HG03558 (cell line): ENCODE measurements at regions not wholly inside any gene's neighbourhood (a gene's known extent, or its start where the extent isn't known, plus 50 kb on each side); places are given as distances from the start of the nearest gene placed in this dataset.
"Not testable (repeated sequence)": the region's sequence is repeated elsewhere in the genome, so short reads cannot be mapped to it uniquely, and the experiment has no call there.

Source experiments
- ATAC-seq: cut with Tn5 transposase; IDR thresholded peaks from one replicate; pipeline ENCODE4 v1.9.1; 2021; ENCODE audit warnings: moderate number of reproducible peaks; ENCODE audit not compliant: unreplicated experiment; ENCODE audit errors: extremely low read depth

DNA sequence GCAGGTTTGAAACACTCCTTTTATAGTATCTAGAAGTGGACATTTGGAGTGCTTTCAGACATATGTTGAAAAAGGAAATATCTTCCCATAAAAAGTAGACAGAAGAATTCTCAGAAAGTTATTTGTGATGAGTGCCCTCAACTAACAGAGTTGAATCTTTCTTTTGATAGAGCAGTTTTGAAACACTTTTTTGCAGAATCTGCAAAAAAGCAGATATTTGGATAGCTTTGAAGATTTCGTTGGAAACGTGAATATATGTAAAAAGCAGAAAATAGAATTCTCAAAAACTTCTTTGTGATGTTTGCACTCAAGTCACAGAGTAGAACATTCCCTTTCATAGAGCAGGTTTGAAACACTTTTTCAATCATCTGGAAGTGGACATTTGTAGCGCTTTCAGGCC is 676.4 kb upstream of the ZNF337 start:
- ATAC-seq = not testable (repeated sequence)

- no peak for ATAC-seq
Observed at GRCh38 chr20:26354511-26354910, 657.9 kb upstream of the ZNF337 start.

DNA sequence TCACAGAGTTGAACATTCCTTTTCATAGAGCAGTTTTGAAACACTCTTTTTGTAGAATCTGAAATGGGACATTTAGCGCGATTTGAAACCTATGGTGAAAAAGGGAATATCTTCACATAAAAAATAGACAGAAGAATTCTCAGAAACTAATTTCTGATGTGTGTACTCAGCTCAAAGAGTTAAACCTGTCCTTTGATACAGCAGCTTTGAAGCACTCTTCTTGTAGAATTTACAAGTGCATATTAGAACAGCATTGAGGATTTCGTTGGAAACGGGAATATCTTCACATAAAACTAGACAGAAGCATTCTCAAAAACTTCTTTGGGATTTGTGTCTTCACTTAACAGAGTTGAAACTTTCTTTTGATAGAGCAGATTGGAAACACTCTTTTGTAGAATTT is 650.7 kb upstream of the ZNF337 start:
- ATAC-seq = no peak

GRCh38 chr20:26340460-26341065 is 643.9 kb upstream of the ZNF337 start:
- ATAC-seq = not testable (repeated sequence)

DNA sequence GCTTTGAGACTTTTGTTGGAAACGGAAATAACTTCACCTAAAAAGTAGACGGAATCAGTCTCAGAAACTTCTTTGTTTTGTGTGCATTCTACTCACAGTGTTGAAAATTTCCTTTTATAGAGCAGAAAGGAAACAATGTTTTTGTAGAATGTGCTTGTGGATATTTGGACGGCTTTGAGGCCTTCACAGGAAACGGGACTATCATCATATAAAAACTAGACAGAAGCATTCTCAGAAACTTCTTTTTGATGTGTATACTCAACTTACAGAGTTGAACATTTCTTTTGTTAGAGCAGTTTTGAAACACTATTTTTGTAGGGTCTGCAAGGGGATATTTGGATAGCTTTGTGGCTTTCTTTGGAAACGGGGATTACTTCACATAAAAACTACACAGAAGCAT is 627.5 kb upstream of the ZNF337 start:
- no peak for ATAC-seq

DNA sequence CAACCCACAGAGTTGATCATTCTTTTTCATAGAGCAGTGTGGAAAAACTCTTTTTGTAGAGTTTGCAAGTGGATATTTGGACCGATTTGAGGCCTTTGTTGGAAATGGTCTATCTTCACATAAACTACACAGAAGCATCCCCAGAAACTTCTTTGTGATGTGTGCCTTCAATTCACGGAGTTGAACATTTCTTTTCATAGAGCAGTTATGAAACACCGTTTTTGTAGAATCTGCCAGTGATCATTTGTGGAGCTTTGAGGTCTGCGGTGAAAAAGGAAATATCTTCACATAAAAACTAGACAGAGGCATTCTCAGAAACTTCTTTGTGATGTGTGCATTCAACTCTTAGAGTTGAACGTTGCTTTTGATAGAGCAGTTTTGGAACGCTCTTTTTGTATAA is 618.4 kb upstream of the ZNF337 start:
- ATAC-seq = no peak

GRCh38 chr20:26309720-26310119 is 613.1 kb upstream of the ZNF337 start:
- ATAC-seq = not testable (repeated sequence)

DNA sequence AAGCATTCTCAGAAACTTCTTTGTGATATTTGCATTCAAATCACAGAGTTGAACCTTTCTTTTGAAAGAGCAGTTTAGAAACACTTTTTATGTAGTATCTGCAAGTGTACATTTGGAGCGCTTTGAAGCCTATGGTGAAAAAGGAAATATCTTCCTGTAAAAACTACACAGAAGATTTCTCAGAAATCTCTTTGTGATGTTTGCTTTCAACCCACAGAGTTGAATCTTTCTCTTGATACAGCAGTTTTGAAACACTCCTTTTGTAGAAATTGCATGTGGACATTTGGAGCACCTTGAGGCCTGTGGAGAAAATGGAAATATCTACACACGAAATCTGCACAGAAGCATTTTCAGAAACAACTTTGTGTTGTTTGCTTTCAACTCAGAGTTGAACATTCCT is 612.3 kb upstream of the ZNF337 start:
- ATAC-seq = no peak

GRCh38 chr20:26295006-26295405 is 598.4 kb upstream of the ZNF337 start:
- no peak for ATAC-seq

GRCh38 chr20:26288379-26289061 is 591.9 kb upstream of the ZNF337 start:
- ATAC-seq = not testable (repeated sequence)

- no peak for ATAC-seq
Observed at GRCh38 chr20:26279238-26279637, 582.6 kb upstream of the ZNF337 start.

DNA sequence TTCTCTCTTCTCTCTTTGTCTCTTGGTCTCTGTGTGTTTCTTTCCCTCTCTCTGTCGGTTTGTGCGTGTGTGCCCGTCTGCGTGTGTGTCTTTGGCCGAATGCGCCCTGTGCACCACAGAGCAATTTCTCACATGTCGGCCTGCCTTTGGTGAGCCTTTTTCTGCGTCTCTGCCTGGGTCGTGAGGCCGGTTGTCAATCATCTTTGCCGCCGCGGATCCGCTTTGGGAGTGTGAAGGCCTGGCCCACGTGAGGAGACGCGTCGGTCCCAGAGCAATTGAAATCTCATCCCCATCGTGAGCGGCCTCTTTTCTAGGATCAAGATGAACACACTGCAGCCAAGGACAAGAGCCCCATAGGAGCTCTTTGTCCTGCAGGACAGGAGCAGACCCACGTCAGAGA is 580.7 kb upstream of the ZNF337 start:
- no peak for ATAC-seq

- ATAC-seq = no peak
Observed at GRCh38 chr20:26276554-26277210, 580.0 kb upstream of the ZNF337 start.

- ATAC-seq = not testable (repeated sequence)
Observed at GRCh38 chr20:26268762-26269161, 572.1 kb upstream of the ZNF337 start.

DNA sequence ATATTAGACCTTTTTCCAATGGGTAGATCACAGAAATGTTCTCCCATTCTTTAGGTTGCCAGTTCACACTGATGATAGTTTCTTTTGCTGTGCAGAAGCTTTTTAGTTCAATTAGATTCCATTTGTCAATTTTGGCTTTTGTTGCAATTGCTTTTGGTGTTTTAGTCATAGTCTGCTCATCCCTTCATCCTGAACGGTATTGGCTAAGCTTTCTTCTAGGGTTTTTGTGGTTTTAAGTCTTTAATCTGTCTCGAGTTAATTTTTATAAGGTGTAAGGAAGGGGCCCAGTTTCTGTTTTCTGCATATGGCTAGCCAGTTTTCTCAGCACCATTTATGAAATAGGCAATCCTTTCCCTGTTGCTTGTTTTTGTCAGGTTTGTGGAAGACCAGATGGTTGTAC is 564.3 kb upstream of the ZNF337 start:
- not testable (repeated sequence) for ATAC-seq

GRCh38 chr20:26252311-26252975 is 555.8 kb upstream of the ZNF337 start:
- not testable (repeated sequence) for ATAC-seq

GRCh38 chr20:26251376-26251775 is 554.7 kb upstream of the ZNF337 start:
- not testable (repeated sequence) for ATAC-seq

DNA sequence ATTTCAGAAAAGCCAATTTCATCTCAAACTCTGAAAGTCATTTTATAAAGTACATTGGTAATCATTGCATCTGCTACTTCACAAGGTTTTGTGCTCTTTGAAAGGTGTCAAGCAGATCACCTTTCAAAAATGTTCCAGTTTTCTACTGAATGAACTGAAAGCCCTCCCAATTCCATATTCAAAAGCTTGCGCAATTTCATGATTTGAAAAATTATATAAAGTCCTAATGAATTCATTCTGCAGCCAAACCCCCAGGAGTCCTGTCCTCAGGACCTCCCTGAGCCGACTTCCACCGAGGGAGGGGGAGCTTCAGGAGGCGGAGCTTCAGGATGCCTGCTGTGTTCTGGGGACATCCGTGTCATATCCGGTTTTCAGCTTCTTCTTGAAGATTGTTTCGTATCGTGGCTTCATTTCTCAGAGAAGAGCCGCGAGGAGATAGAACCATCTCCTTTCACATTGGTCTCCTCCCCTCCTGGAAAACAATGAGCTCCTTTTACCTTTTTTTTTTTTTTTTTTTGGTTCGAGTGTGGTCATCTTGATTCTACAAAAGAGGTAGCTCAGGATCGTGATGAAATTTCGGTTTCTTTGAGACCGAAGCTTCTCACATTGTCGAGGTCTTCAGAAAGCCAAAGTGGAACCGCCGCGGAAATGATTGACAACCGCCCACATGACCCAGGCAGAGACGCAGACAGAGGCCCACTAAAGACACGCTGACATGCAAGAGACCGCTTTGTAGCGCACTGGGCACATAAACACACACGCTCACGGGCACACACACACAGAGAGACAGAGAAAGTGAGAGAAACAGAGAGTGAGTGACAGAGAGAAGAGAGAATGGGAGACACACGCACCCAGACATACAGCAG is 553.8 kb upstream of the ZNF337 start:
- not testable (repeated sequence) for ATAC-seq

DNA sequence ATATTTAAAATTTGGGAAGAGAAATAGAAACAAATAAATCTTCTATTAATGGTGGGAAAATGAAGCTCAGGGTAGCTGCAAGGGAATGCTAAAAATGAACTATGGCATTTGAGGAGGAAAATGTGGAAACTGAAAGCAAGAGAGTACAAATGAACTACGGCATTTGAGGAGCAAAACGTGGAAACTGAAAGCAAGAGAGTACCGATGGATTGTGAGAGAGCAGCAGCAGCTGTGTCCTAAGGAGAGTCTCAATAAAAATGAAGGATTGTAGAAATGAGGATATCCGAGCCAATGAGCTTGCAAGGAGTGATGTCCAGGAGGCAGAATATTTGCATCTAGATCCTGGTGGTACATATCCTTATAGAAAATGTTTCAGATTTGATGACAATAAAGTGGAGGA is 547.1 kb upstream of the ZNF337 start:
- no peak for ATAC-seq

GRCh38 chr20:26220609-26221008 is 524.0 kb upstream of the ZNF337 start:
- ATAC-seq = not testable (repeated sequence)
